GM12878 (cell line): ENCODE measurements at regions not wholly inside any gene's neighbourhood (a gene's known extent, or its start where the extent isn't known, plus 50 kb on each side); places are given as distances from the start of the nearest gene placed in this dataset.

ENCODE experiments used
- ATAC-seq: fragments of 200-7000 bp; cut with Tn5 transposase; 3 replicates; pipeline ENCODE4 v1.9.1; 2020; ENCODE audit warnings: mild to moderate bottlenecking, moderate library complexity
- BruUV-seq: library from RNA; stranded (reverse); fragments of 400-500 nt; replicated peaks from 2 replicates; lab custom pipeline; 2021; lab: Mats Ljungman, UMichigan
- CTCF ChIA-PET: fragments of 300-600 bp; sonication (Branson Sonifier 250); formaldehyde crosslinking; extraction: SDS; loops from one replicate; lab custom pipeline; 2021; ENCODE audit warnings: inconsistent platforms; lab: Yijun Ruan, JAX
- POLR2A ChIA-PET: fragments of 350-600 bp; formaldehyde crosslinking; extraction: SDS; loops from one replicate; lab custom pipeline; 2021; ENCODE audit warnings: inconsistent platforms; lab: Charles Lee
- RAD21 ChIA-PET: fragments of 300-600 bp; sonication (Branson Sonifier 250); formaldehyde crosslinking; loops from one replicate; lab custom pipeline; 2023; ENCODE audit warnings: antibody characterized with exemption; ENCODE audit not compliant: unreplicated experiment; lab: Charles Lee
- SMC1A ChIA-PET: fragments of 300-600 bp; sonication (Branson Sonifier 250); formaldehyde crosslinking; loops from one replicate; lab custom pipeline; 2023; ENCODE audit not compliant: unreplicated experiment, uncharacterized antibody; lab: Charles Lee
- DNase-seq: peaks from one replicate; pipeline ENCODE4 v3.0.0-alpha.2; 2011; ENCODE audit warnings: low read depth, low spot score
- FAIRE-seq: peaks from 3 replicates; lab custom pipeline; 2011; peaks lifted over from hg19 to GRCh38; lab: Jason Lieb, UNC
- H2AFZ ChIP-seq: 2 replicates; pipeline ENCODE4 v1.6.0; 2011; ENCODE audit warnings: low read depth, low read length, control low read depth; ENCODE audit not compliant: control insufficient read depth
- H3K27ac ChIP-seq: 2 replicates; pipeline ENCODE4 v1.5.1; 2011; ENCODE audit warnings: control low read depth; ENCODE audit not compliant: control insufficient read depth, insufficient read depth
- H3K27me3 ChIP-seq, 2 experiments: replicated peaks in 1 of 2; 2 replicates each; pipeline versions ENCODE4 v1.6.0 to v1.6.1; 2011; ENCODE audit warnings: low read length in 1 of 2; ENCODE audit not compliant: control insufficient read depth in 2 of 2, insufficient read depth in 2 of 2
- H3K36me3 ChIP-seq, 2 experiments: 2 replicates each; pipeline ENCODE4 v1.5.1; 2011; ENCODE audit warnings: low read length in 1 of 2; ENCODE audit not compliant: control insufficient read depth in 2 of 2, insufficient read depth in 2 of 2
- H3K4me1 ChIP-seq: 2 replicates; pipeline ENCODE4 v1.6.1; 2011; ENCODE audit warnings: mild to moderate bottlenecking, low read length, moderate library complexity, mixed read lengths; ENCODE audit not compliant: control insufficient read depth, insufficient read depth
- H3K4me2 ChIP-seq: 2 replicates; pipeline ENCODE4 v1.6.0; 2011; ENCODE audit warnings: control low read depth; ENCODE audit not compliant: control insufficient read depth, insufficient read depth
- H3K4me3 ChIP-seq: fragments of 200-600 bp; sonication (generic); 2 replicates; pipeline ENCODE4 v1.5.1; 2016
- H3K79me2 ChIP-seq: 2 replicates; pipeline ENCODE4 v1.6.0; 2011; ENCODE audit warnings: low read length; ENCODE audit not compliant: control insufficient read depth, insufficient read depth
- H3K9ac ChIP-seq: 2 replicates; pipeline ENCODE4 v1.8.0; 2011; ENCODE audit warnings: low read length, control low read depth, mixed read lengths; ENCODE audit not compliant: control insufficient read depth, insufficient read depth
- H3K9me3 ChIP-seq: replicated peaks from 3 replicates; pipeline ENCODE4 v1.5.1; 2011; ENCODE audit warnings: mild to moderate bottlenecking, low read length; ENCODE audit not compliant: control insufficient read depth, insufficient read depth
- H4K20me1 ChIP-seq: 2 replicates; pipeline ENCODE4 v1.6.0; 2011; ENCODE audit not compliant: control insufficient read depth, insufficient read depth
- CHD4 ChIP-seq: fragments of 200-600 bp; sonication (generic); IDR thresholded peaks from 2 replicates; pipeline ENCODE4 v1.6.1; 2016; ENCODE audit warnings: mild to moderate bottlenecking
- HDAC2 ChIP-seq: fragments of 200-600 bp; sonication (generic); IDR thresholded peaks from 2 replicates; pipeline ENCODE4 v1.6.1; 2017
- JUND ChIP-seq: IDR thresholded peaks from 2 replicates; pipeline ENCODE4 v1.6.1; 2012; ENCODE audit warnings: low read depth, mild to moderate bottlenecking, low read length, improper control_type of control experiment, moderate library complexity
- KAT2A ChIP-seq: conservative IDR thresholded peaks from 2 replicates; pipeline ENCODE4 v1.6.1; 2011; ENCODE audit warnings: low read depth, low read length; ENCODE audit not compliant: control insufficient read depth
- MYC ChIP-seq: IDR thresholded peaks from 2 replicates; pipeline ENCODE4 v1.6.1; 2011; ENCODE audit warnings: mild to moderate bottlenecking, low read length, moderate library complexity, inconsistent platforms; ENCODE audit not compliant: insufficient read depth, insufficient replicate concordance, insufficient read length, severe bottlenecking
- NFYB ChIP-seq: IDR thresholded peaks from 2 replicates; pipeline ENCODE4 v1.6.1; 2011; ENCODE audit warnings: low read depth, mild to moderate bottlenecking, low read length, improper control_type of control experiment, moderate library complexity; ENCODE audit not compliant: insufficient read depth
- PKNOX1 ChIP-seq: fragments of 450-650 bp; IDR thresholded peaks from 2 replicates; pipeline ENCODE4 v1.6.1; 2016; ENCODE audit warnings: mild to moderate bottlenecking
- PRDM15 ChIP-seq: fragments of 450-650 bp; formaldehyde crosslinking; IDR thresholded peaks from 2 replicates; pipeline ENCODE4 v1.4.0; 2020; ENCODE audit warnings: mild to moderate bottlenecking, moderate library complexity
- SMAD5 ChIP-seq: IDR thresholded peaks from 2 replicates; pipeline ENCODE4 v1.6.1; 2016; ENCODE audit warnings: antibody characterized with exemption, low read depth
- SMC3 ChIP-seq: IDR thresholded peaks from 2 replicates; pipeline ENCODE4 v1.6.1; 2011; ENCODE audit warnings: low read length, improper control_type of control experiment, borderline replicate concordance
- TCF12 ChIP-seq: IDR thresholded peaks from 2 replicates; pipeline ENCODE4 v1.6.1; 2011; ENCODE audit warnings: low read depth, mild to moderate bottlenecking, low read length
- WGBS: methylation state at CpG from one replicate; pipeline ENCODE4 v1.1.6; 2016; ENCODE audit warnings: low lambda C conversion rate; ENCODE audit not compliant: insufficient replicate concordance, insufficient coverage; ENCODE audit errors: missing lambda C conversion rate; 5-methylcytosine and 5-hydroxymethylcytosine counted together
- in situ Hi-C: fragments of 300-500 bp; cut with MboI; formaldehyde crosslinking; loops from 9 replicates; pipeline ENCODE4 v1.14.3; 2018; ENCODE audit warnings: mixed read lengths
- intact Hi-C: fragments of 100-400 bp; cut with micrococcal nuclease; formaldehyde crosslinking; loops from one replicate; pipeline ENCODE4 v1.14.2; 2022; ENCODE audit not compliant: unreplicated experiment

- SMC1A ChIA-PET, result interaction anchor here (0.6 to 2.3 kb wide), 4 partner anchors 10 to 874 kb away, joined by 3 to 8 read pairs (median 4); no protein-coding TSS in a partner anchor
- Histone ChIP-seq H3K36me3 (no peaks in the 10 kb centered on the region), H3K4me3 (no peak overlapping the region), H3K9ac (no peak overlapping the region), H2AFZ (no peak overlapping the region), H4K20me1 (no peaks in the 10 kb centered on the region), H3K4me1 (no peaks in the 10 kb centered on the region), H3K27me3 (no peaks in the 10 kb centered on the region), H3K27ac (no peak overlapping the region), H3K4me2 (no peak overlapping the region), H3K79me2 (no peaks in the 10 kb centered on the region), H3K9me3 (no peaks in the 10 kb centered on the region)
- DNase-seq, result no peak
- TF ChIP-seq MYC (no peak), HDAC2 (no peak), SMC3 (no peak), PRDM15 (CRISPR knock-in tag) (no peak), JUND (no peak), NFYB (no peak), CHD4 (no peak), PKNOX1 (no peak), TCF12 (no peak), SMAD5 (no peak), KAT2A (no peak)
- intact Hi-C loops, result no loop called here
- in situ Hi-C loops, result no loop called here
- RAD21 ChIA-PET, result interaction anchor here (0.6 to 1.8 kb wide), 2 partner anchors 10 to 222 kb away, joined by 4 to 6 read pairs; no protein-coding TSS in a partner anchor
- FAIRE-seq, result no peak
- POLR2A ChIA-PET, result no interaction called here
- no TSS peak for BruUV-seq
- peak; percentile 54 for ATAC-seq
- 20% methylated on average over 3 of the region's 3 CpGs for WGBS
- CTCF ChIA-PET, result interaction anchor here (6.0 kb wide), 1 partner anchor 874 kb away, joined by 26 read pairs; no protein-coding TSS in a partner anchor
Measured at GRCh38 chr2:147037048-147037447, 807.8 kb upstream of the ACVR2A start.
